Kidney (tissue), 13 donors: ENCODE measurements at regions not wholly inside any gene's neighbourhood (a gene's known extent, or its start where the extent isn't known, plus 50 kb on each side); places are given as distances from the start of the nearest gene placed in this dataset.

Experiments
- DNase-seq, 5 donors: peaks; one replicate each; pipeline ENCODE4 v3.0.0-alpha.2; 2013 to 2020
- FAIRE-seq: peaks from 2 replicates; lab custom pipeline; 2012; peaks lifted over from hg19 to GRCh38; lab: Jason Lieb, UNC
- H3K27ac ChIP-seq, 2 donors: one replicate each; pipeline ENCODE4 v1.7.0; 2013; ENCODE audit warnings: low read depth in 2 of 2, low read length in 2 of 2, inconsistent platforms in 1 of 2
- H3K27me3 ChIP-seq: one replicate; pipeline ENCODE4 v1.7.1; 2013; ENCODE audit warnings: low read length, inconsistent platforms; ENCODE audit not compliant: control insufficient read depth, insufficient read depth
- H3K36me3 ChIP-seq, 3 donors: one replicate each; pipeline versions ENCODE4 v1.7.0 to v1.7.1; 2013; ENCODE audit warnings: low read length in 3 of 3, control low read depth in 1 of 3, inconsistent platforms in 1 of 3; ENCODE audit not compliant: insufficient read depth in 3 of 3, control insufficient read depth in 2 of 3
- H3K4me1 ChIP-seq, 3 donors: one replicate each; pipeline versions ENCODE4 v1.7.0 to v1.7.1; 2013; ENCODE audit warnings: low read length in 3 of 3, inconsistent platforms in 1 of 3, low read depth in 1 of 3; ENCODE audit not compliant: control insufficient read depth in 2 of 3, insufficient read depth in 2 of 3
- H3K4me3 ChIP-seq, 3 donors: one replicate each; pipeline versions ENCODE4 v1.7.0 to v1.8.1; 2013; ENCODE audit warnings: low read length in 3 of 3, control low read depth in 1 of 3, inconsistent platforms in 1 of 3
- H3K9ac ChIP-seq, 3 donors: one replicate each; pipeline versions ENCODE4 v1.7.0 to v1.7.1; 2013; ENCODE audit warnings: low read length in 3 of 3, control low read depth in 1 of 3, inconsistent platforms in 1 of 3
- H3K9me3 ChIP-seq, 3 donors: one replicate each; pipeline versions ENCODE4 v1.7.0 to v1.7.1; 2013; ENCODE audit warnings: low read length in 3 of 3, control low read depth in 1 of 3, inconsistent platforms in 1 of 3; ENCODE audit not compliant: control insufficient read depth in 2 of 3, insufficient read depth in 1 of 3
- CTCF ChIP-seq: IDR thresholded peaks from 3 replicates; pipeline ENCODE4 v1.5.1; 2012; ENCODE audit warnings: mild to moderate bottlenecking, moderate library complexity, borderline replicate concordance; ENCODE audit not compliant: insufficient read depth; ENCODE audit errors: extremely low read depth
- intact Hi-C: fragments of 100-400 bp; cut with DNase I; formaldehyde crosslinking; loops from one replicate; pipeline ENCODE4 v1.11.1; 2022
- donor health status: control.
- donor health status: control.
- donor health status: control.
- donor health status: control.
- donor health status: control.
- donor health status: DM: yes; HTN: yes; CAD: no.
- donor health status: Normal renal cell carcinoma (clear cell type).

GRCh38 chr11:30109774-30110173 lies 92.9 kb upstream of the KCNA4 start:
- intact Hi-C loops = no loop called here
- Histone ChIP-seq H3K36me3 (no peaks in the 10 kb centered on the region), H3K4me3 (no peak overlapping the region), H3K9me3 (no peaks in the 10 kb centered on the region), H3K27me3 (no peaks in the 10 kb centered on the region), H3K4me1 (no peaks in the 10 kb centered on the region), H3K9ac (no peak overlapping the region), H3K27ac (no peak overlapping the region)
- no peak for DNase-seq
- no peak for TF ChIP-seq CTCF
- no peak for FAIRE-seq

GRCh38 chr11:30110691-30111090 lies 93.9 kb upstream of the KCNA4 start:
- Histone ChIP-seq H3K4me3 (no peak overlapping the region), H3K4me1 (no peaks in the 10 kb centered on the region), H3K9me3 (no peaks in the 10 kb centered on the region), H3K9ac (no peak overlapping the region), H3K36me3 (no peaks in the 10 kb centered on the region), H3K27me3 (no peaks in the 10 kb centered on the region), H3K27ac (no peak overlapping the region)
- DNase-seq (no peak), FAIRE-seq (no peak)
- no peak for TF ChIP-seq CTCF
- intact Hi-C loops = no loop called here

- no peak overlapping the region for H3K4me3 ChIP-seq
- no peak for FAIRE-seq
- no peak overlapping the region for H3K9ac ChIP-seq
- no peaks in the 10 kb centered on the region for H3K36me3 ChIP-seq
- no peak for DNase-seq
- intact Hi-C loops = no loop called here
- no peaks in the 10 kb centered on the region for H3K9me3 ChIP-seq
- no peak for TF ChIP-seq CTCF
- H3K27ac ChIP-seq = no peak overlapping the region
- H3K4me1 ChIP-seq = no peaks in the 10 kb centered on the region
- no peaks in the 10 kb centered on the region for H3K27me3 ChIP-seq
Observed at GRCh38 chr11:30111786-30112185, 95.0 kb upstream of the KCNA4 start.

GRCh38 chr11:30113326-30113898 lies 96.6 kb upstream of the KCNA4 start:
- H3K27me3 ChIP-seq = no peaks in the 10 kb centered on the region
- no peak overlapping the region for H3K4me3 ChIP-seq
- no peaks in the 10 kb centered on the region for H3K4me1 ChIP-seq
- no peak overlapping the region for H3K27ac ChIP-seq
- DNase-seq (no peak), FAIRE-seq (no peak)
- H3K9ac ChIP-seq = no peak overlapping the region
- no peaks in the 10 kb centered on the region for H3K36me3 ChIP-seq
- no peaks in the 10 kb centered on the region for H3K9me3 ChIP-seq
- no peak for TF ChIP-seq CTCF
- intact Hi-C loops = no loop called here
